Skeletal muscle cell (primary cell): ENCODE measurements at regions not wholly inside any gene's neighbourhood (a gene's known extent, or its start where the extent isn't known, plus 50 kb on each side); places are given as distances from the start of the nearest gene placed in this dataset.
A peak's percentile ranks its signal among the peaks of the same experiment; 100 is the strongest.

Experiments used
- DNase-seq: peaks from one replicate; pipeline ENCODE4 v3.0.0-alpha.2; 2010; ENCODE audit warnings: low read depth
- H3K4me3 ChIP-seq: 2 replicates; pipeline ENCODE4 v1.5.1; 2011; ENCODE audit warnings: low read depth, mild to moderate bottlenecking, control low read depth, low read length, moderate library complexity

DNA sequence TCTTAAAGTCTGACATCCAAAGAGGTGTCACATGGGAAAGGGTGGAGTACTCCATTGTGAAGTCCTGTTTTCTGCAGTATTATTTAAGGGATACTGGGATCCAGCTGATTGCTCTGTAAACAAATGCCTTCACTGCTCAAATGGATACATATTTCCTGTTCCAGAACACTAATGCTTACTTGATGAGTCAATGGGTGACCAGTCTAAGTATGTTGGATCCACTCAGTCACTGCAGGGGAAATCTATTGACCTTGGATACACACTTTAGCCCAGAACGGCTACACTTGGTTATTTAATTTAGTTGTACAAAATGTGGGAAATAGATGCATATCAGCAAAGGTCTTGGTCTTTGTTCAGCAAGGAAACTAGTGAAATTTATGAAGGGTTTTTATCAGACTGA lies 261.4 kb downstream of the MAP2K4 start:
- peak; percentile 14 for DNase-seq
- H3K4me3 ChIP-seq, result no peak overlapping the region

DNA sequence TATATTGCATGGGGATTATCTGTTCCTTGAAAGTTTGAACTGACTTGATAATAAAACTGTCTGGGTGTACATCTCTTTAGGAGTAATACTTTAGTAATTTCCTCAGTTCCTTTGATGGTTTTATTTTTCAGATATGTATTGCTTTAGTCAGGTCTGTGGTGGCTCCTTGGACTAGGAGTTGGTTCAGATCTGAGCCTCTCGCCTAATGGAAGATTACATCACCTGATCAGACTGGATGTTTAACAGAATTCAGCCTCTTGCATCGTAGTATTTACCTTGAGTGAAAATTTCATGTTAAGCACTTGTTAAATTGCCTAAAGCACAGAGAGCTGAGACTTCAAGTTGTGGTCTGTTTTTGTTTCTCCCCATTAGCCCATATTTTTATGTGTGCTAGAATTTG lies 267.3 kb downstream of the MAP2K4 start:
- DNase-seq, result no peak
- no peak overlapping the region for H3K4me3 ChIP-seq

DNA sequence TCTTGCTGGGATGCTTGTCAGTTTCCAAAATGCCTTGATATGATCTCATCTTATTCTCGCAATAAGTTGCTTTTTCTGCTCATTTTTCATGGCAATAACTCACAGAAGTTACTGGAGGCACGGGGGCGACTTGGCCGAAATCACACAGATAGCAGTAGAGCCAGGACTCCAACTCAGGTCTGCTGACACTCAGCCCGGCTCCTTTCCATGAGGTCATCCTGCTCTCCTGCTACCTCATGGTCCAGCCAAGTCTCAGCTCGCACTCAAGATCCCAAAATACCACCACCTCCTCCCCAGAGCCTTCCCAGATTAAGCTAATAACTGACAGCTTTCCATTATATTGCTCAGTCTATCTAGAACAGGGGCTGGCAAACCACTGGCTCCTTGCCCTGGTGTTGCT lies 269.5 kb downstream of the MAP2K4 start:
- H3K4me3 ChIP-seq, result no peak overlapping the region
- DNase-seq, result no peak

DNA sequence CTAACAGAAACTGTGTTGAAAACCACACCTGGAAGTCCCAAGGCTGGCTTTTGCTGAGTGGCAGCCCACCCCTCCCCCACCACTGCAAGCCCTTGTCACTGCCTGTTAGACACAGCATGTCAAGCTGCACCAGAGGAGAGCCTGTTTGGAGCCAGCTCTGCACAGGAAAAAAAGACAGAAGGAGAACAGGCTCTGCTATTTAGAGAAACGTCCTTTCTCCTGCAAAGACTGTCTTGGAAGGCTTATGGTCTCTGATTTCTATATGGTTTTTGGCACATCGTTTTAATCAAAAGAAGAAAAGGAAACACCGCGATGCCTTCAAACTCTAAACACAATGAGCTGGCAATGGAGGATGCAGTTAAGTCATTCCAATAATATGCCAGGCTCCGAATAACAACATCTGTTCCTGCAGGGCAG lies 275.5 kb downstream of the MAP2K4 start:
- no peak for DNase-seq

DNA sequence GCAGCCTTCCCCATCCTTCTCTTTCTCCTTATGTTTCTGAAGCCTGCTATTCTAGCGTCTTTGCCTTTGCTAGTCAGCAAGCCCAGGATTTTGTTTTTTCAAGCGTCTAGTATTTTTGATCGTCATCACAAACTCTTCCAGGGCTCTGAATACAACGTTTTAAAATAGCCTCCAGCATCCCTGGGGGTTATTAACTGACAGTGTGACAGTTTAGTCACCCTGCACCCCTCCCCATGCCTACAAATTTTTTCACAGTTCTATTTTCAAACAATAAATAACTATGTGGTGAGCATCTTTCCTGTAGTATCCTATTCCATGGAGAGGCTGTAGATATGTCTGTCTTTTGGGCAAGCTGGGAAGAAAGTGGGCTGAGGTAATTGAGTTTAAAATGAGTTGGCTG lies 280.9 kb downstream of the MAP2K4 start:
- DNase-seq, result no peak
- no peak overlapping the region for H3K4me3 ChIP-seq

More for the DNA sequence above, 275.5 kb downstream of the MAP2K4 start:
- no peak overlapping the region for H3K4me3 ChIP-seq

DNA sequence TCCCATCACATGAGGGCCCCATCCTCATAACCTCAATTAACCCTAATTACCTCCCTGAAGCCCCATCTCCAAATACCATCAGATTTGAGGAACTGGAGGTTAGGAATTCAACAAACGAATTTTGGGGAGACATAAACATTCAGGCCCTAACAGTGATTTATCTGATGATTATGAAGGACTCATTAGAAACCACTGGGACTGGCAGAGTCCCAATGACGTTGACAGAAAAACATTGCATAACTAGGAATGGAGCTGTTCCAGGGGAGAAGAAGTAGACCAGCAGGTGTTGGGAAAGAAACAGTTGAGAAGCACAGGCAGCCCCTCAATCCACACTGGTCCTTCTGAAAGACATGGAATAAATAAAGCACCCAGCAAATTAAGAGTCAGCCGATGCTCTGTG lies 282.0 kb downstream of the MAP2K4 start:
- DNase-seq, result no peak

DNA sequence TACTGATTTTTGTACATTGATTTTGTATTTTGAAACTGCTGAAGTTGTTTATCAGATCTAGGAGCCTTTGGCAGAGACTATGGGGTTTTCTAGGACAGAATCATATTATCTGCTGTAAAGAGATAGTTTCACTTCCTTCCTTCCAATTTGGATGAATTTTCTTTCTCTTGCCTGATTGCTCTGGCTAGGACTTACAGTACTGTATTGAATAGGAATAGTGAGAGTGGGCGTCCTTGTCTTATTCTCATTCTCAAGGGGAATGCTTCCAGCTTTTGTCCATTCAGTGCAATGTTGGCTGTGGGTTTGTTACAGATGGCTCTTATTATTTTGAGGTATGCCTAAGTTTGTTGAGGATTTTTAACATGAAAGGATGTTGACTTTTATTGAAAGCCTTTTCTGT lies 290.1 kb downstream of the MAP2K4 start:
- DNase-seq, result no peak

More for the DNA sequence above, 282.0 kb downstream of the MAP2K4 start:
- H3K4me3 ChIP-seq, result no peak overlapping the region

DNA sequence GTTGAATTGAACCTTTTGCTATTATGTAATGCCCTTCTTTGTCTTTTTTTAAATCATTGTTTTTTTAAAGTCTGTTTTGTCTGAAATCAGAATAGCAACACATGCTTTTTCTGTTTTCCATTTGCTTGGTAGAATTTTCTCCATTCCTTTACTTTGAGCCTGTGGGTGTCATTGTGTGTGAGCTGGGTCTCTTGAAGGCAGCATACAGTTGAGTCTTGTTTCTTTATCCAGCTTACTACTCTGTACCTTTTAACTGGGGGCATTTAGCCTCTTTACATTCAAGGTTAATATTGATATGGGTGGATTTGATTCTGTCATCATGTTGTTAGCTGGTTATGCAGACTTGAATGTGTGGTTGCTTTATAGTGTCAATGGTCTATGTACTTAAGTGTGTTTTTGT lies 292.0 kb downstream of the MAP2K4 start:
- DNase-seq, result no peak
- H3K4me3 ChIP-seq, result no peak overlapping the region

More for the DNA sequence above, 290.1 kb downstream of the MAP2K4 start:
- H3K4me3 ChIP-seq, result no peak overlapping the region

DNA sequence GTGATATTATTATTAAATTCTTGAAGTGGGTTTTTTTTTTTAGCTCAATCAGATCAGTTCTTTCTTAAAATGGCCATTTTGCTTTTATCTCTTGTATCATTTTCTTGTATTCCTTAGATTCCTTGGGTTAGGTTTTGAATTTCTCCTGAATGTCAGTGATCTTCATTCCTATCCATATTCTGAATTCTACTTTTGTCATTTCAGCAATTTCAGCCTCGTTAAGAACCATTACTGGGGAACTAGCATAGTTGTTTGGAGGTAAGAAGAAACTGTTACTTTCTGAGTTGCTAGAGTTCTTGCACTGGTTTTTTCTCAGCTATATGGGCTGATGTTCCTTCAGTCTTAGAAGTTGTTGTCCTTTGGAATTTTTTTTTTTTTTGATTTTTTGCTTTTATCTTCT lies 293.1 kb downstream of the MAP2K4 start:
- DNase-seq, result no peak
- H3K4me3 ChIP-seq, result no peak overlapping the region

DNA sequence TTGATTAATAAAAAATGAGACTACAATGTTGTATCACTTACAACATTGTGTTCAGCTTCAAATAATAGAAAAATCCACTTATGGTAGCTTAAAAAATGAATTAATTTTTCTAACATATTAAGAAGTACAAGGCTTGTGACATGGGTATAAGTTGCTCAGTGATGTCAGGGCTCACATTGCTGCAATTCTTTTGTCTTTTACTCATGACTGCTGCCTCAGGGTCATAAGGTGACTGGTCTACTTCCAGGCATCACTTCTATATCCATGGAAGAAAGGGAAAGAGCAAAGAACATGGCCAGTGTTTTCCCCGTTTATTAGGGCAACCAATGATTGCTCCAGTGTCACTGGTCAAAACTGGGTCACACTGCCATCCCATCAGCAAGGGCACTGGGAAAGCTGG lies 295.3 kb downstream of the MAP2K4 start:
- H3K4me3 ChIP-seq, result no peak overlapping the region
- DNase-seq, result no peak

DNA sequence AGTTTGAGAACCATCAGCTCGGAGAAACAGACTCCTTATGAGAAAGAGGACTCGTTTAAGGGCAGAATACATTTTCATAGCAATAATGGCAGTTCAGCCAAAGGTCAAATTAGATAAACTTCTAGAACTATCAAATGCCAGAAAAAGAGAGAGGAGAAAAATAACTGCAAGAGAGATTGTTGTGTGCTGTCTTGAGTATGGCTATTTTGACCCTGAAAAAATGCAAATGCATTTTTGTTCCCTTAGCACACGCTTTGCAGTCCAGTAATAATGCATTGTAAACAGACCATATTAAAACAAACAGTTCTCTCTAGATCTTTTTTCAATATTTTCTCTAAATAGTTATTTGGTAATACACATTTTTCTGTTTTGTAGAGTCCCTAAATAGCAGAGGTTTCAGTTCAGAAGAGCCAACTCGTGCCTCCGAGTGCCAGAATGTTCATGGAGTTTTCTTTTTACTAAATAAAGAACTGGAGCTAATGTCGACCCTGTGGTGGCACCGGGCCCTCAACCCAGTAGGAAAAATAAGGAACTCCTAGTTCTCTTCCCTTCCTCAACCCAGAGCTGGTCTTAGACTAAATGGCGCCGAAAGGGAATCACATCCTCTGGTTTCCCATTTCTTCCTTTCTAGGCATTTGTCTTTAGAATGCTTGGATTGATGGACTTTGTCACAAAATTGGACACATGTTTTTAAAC lies 298.0 kb downstream of the MAP2K4 start:
- DNase-seq, result no peak
- no peak overlapping the region for H3K4me3 ChIP-seq

DNA sequence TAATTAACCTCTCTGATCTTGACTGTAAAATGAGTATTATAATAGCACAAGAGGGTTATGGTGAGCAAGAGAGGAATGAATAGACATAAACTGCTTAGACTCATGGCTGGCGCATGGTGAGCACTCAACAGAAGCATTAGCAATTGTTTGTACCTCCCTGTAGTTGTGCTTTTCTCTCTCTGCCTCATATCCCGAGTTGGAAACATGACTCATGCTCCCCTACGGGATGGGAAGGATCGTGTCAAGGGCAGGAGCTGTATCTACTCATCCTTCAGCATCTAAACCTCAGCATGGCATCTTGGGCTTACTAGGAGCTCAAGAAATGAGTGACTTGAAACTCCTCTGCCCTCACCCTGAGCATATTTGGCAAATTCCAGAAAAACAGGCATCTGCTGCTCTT lies 299.6 kb downstream of the MAP2K4 start:
- peak; percentile 21 for DNase-seq

DNA sequence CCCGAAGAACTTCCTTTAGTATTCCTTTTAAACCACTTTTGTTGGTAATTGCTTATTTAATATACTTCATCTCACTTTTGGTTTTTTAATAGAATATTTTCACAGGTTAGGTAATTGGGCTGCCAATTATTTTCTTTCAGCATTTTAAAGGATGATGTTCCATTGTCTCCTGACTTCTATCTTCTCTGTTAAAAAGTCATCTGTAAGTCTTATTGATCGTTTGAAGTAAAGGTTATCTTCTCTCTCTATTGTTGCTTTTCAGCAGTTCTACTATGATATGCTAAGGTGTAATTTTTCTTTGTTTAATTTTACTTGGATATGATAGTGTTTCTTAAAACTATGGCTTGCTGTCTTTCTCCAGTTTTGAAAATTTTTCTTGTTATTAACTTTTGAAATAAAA lies 307.5 kb downstream of the MAP2K4 start:
- no peak for DNase-seq
- no peak overlapping the region for H3K4me3 ChIP-seq

More for the DNA sequence above, 299.6 kb downstream of the MAP2K4 start:
- H3K4me3 ChIP-seq, result no peak overlapping the region

DNA sequence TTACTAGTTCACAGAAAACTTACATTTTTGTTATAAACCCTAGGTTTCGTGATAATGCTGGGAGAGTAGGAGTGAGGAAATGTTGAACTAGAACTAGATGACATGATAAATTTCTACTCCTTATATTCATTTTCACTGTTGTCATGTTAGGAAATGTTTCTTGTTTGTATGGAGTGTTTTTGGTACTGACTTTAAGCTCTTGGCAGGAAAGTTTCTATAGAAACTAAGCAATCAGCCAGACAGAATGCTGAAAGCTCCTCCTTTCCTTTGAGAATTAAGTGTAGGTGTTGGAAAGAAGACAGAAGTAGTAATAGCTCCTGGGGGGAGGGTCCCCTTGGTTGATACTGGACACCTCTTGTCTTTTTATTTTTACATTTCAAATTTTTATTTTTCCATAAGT lies 309.8 kb downstream of the MAP2K4 start:
- H3K4me3 ChIP-seq, result no peak overlapping the region
- DNase-seq, result no peak

DNA sequence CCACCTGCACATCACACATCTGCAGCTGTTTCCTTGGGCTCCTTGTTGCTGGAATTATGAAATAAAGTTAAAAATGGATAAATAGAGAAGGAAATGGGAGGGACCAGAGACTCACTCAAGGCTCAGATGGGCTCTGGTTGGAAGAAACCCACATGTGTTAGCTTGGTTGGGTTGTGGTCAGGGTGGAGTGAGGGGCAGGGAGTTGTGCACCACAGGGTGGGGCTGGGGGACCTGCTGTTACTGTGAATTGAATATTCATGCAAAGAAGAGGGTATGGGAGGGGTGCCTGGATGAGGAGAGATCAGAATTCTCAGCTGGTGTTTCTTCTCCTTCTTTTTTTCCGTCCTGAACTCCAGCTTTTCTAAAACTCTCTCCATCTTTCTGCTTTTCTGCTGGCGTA lies 320.7 kb downstream of the MAP2K4 start:
- no peak overlapping the region for H3K4me3 ChIP-seq
- DNase-seq, result no peak

DNA sequence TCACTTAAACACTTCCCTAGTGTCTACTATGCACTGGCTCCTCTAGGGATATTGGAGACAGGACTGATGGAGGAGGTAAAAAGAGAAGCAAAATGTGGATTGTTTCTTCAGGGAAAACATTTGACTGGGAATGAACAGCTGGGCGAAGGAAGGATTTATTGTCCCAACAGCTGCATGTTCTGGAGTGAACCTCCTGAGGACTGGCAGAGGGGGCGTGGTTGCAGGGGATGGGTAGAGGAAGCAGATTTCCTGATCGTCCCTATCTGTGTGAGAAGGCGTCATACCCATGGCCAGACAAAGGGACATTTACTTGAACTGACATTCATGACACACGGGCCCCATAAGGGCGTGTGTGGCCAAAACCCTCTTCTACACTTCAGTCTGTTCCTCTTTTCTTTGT lies 321.5 kb downstream of the MAP2K4 start:
- no peak for DNase-seq
- H3K4me3 ChIP-seq, result no peak overlapping the region

DNA sequence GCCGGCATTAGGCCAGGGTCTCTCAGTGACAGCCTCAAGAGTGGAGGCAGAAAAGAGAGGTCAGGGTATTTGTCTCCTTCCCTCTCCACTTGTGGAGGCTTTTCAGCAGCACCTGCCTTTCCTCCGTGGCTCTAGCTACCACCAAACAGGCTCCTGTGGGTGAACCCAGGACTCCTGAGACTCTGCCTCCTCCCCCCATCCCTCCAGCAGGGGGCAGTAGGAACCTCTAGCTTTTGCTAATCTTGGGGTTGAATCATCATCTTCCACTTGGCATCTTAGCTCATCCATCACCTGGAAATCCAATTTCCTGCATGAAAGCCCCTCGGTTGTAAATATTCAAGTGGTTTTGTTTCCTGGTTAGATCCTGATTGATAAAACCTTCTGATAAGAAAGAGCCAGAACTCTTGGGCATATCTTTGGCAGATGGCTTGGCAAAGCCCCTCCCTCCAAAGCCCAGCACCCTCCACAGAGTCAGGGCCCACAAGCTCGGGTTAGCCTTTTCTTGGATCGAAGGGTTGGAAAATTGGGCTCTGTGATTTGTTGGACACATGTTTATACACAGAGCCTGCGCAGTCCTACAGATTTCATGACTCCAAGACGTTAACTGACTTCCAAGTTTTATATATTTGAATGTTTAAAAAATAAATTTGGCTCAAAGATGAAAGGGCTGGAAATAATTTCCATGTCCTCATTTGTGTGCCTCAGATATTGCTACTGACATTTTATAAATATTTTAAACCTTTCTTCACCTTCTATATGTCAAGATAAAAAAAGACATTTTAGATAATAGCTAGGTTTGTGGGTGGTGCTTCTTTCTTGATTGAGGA lies 322.1 kb downstream of the MAP2K4 start:
- DNase-seq, result no peak

DNA sequence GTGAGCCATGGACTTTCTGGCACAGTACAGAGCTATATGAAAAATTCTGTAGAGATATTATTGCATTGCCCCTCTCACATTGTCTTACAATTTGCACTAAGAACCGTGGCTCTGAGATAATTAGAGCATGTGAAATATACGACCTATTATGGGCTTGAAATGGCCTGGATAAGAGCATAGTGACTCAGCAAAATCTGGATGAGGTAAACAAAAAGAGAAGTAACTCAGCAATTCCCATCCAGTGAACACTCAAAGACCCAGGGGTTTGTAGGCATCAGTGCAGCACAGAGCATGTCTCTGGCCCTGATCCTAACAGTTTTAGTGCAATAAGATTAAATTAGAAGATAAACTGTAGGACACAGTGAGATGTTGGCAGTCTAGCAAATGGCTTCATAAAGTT lies 317.2 kb upstream of the MYOCD start:
- H3K4me3 ChIP-seq, result no peak overlapping the region
- DNase-seq, result no peak

More for the DNA sequence above, 322.1 kb downstream of the MAP2K4 start:
- no peak overlapping the region for H3K4me3 ChIP-seq

DNA sequence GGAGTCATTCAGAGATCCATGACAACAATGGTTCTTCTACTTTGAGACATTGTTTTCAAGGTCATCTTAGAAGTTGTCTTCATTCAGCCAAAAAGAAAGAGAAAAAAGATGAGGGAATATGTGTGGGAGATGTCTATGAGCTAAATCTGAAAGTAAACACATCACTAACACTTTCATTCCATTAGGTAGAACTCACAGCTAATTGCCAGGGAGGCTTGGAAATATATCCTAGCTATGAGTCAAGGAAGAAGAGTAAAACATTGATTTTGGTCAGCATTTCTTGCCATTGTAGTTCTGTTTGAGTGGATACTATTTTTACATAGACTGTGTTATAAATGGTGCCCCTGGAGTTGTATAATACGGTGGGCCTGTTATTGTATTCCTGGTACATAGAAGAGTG lies 316.4 kb upstream of the MYOCD start:
- DNase-seq, result no peak
- H3K4me3 ChIP-seq, result no peak overlapping the region

DNA sequence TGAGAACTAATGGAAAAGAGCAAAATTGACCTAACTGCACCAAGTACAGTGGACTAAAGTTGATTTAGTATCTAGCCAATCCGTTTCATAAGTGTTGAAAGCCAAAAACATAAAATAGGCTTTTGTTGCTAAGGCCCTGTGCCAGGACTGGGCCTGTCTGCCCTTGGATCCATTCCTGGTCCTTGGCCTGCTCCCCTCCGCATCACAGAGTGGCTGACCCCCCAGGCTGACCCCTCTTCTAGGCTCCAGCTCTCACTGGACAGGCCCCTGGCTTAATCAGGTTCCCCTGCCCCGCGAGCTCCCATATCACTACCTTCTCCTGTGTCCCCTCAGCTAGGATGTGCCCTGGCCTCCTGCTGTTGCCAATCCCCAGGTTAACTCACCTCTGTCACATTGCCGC lies 313.6 kb upstream of the MYOCD start:
- DNase-seq, result no peak
- no peak overlapping the region for H3K4me3 ChIP-seq

DNA sequence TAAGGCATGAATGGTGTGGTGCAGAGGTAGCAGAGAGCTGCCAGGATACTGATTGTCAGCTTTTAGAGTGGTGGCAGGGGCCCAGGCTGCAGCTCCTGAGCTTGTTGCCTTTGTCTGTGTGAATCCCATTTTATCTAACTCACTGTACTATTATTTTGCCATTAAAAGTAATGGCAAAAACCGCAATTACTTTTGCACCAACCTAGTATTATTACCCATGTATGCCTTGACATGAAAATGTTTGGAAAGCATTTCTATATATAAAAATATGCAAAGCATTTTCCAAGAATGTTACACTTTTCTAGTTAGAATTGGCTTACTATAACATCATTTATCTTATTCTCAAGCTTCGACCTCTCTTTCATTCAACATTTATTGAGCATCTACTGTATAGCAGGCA lies 308.1 kb upstream of the MYOCD start:
- H3K4me3 ChIP-seq, result no peak overlapping the region
- no peak for DNase-seq
